NCI-H524 (cell line): ENCODE measurements at regions not wholly inside any gene's neighbourhood (a gene's known extent, or its start where the extent isn't known, plus 50 kb on each side); places are given as distances from the start of the nearest gene placed in this dataset.

Source experiments
- DNase-seq, 2 experiments: peaks; one replicate each; lab custom pipeline; 2025; lab: John Stamatoyannopoulos, UW

- DNase-seq: no peak
These were observed 393.5 kb upstream of the CADM1 start for GRCh38 chr11:115897707-115898106.

GRCh38 chr11:115896084-115896483 lies 391.9 kb upstream of the CADM1 start:
- no peak for DNase-seq

- DNase-seq: no peak
These were observed 391.4 kb upstream of the CADM1 start for GRCh38 chr11:115895594-115895993.

- DNase-seq: peak; percentile 70 to 82
These were observed 390.0 kb upstream of the CADM1 start for GRCh38 chr11:115894176-115894575.

GRCh38 chr11:115893461-115894099 lies 389.4 kb upstream of the CADM1 start:
- no peak for DNase-seq

- no peak for DNase-seq
These were observed 387.8 kb upstream of the CADM1 start for GRCh38 chr11:115892016-115892415.

GRCh38 chr11:115891581-115891980 lies 387.4 kb upstream of the CADM1 start:
- peak; percentile 66 to 80 for DNase-seq

- DNase-seq: no peak
These were observed 386.3 kb upstream of the CADM1 start for GRCh38 chr11:115890500-115890899.

- no peak for DNase-seq
These were observed 385.5 kb upstream of the CADM1 start for GRCh38 chr11:115889712-115890111.

GRCh38 chr11:115887727-115888126 lies 383.5 kb upstream of the CADM1 start:
- DNase-seq: no peak

GRCh38 chr11:115887316-115887715 lies 383.1 kb upstream of the CADM1 start:
- DNase-seq: no peak

- peak; percentile 75 to 92 for DNase-seq
These were observed 382.2 kb upstream of the CADM1 start for GRCh38 chr11:115886422-115886733.

- DNase-seq: no peak
These were observed 381.6 kb upstream of the CADM1 start for GRCh38 chr11:115885535-115886421.

GRCh38 chr11:115884800-115885534 lies 380.8 kb upstream of the CADM1 start:
- no peak for DNase-seq

GRCh38 chr11:115874843-115875242 lies 370.6 kb upstream of the CADM1 start:
- no peak for DNase-seq

GRCh38 chr11:115873813-115874212 lies 369.6 kb upstream of the CADM1 start:
- DNase-seq: no peak

GRCh38 chr11:115872416-115872815 lies 368.2 kb upstream of the CADM1 start:
- DNase-seq: no peak

- DNase-seq: peak; percentile 90 to 95
These were observed 367.0 kb upstream of the CADM1 start for GRCh38 chr11:115871161-115871760.

- peak; percentile 41 to 76 for DNase-seq
These were observed 365.7 kb upstream of the CADM1 start for GRCh38 chr11:115869780-115870431.

GRCh38 chr11:115869131-115869530 lies 364.9 kb upstream of the CADM1 start:
- DNase-seq: no peak

- no peak for DNase-seq
These were observed 356.0 kb upstream of the CADM1 start for GRCh38 chr11:115860246-115860645.

- DNase-seq: peak in 1 of 2 experiments; percentile 54
These were observed 344.4 kb upstream of the CADM1 start for GRCh38 chr11:115848611-115849010.
